Keratinocyte (primary cell): ENCODE measurements at regions not wholly inside any gene's neighbourhood (a gene's known extent, or its start where the extent isn't known, plus 50 kb on each side); places are given as distances from the start of the nearest gene placed in this dataset.

Experiments used
- DNase-seq: peaks from one replicate; pipeline ENCODE4 v3.0.0-alpha.2; 2011; ENCODE audit warnings: low read depth, missing footprints, low spot score
- FAIRE-seq: peaks from 2 replicates; lab custom pipeline; 2011; peaks lifted over from hg19 to GRCh38; lab: Jason Lieb, UNC
- H2AFZ ChIP-seq: 2 replicates; pipeline ENCODE4 v1.6.0; 2012; ENCODE audit warnings: low read length, control low read depth, inconsistent platforms; ENCODE audit not compliant: control insufficient read depth
- H3K27ac ChIP-seq: 2 replicates; pipeline ENCODE4 v1.5.1; 2011; ENCODE audit warnings: low read length; ENCODE audit not compliant: control insufficient read depth, insufficient read depth
- H3K27me3 ChIP-seq: 3 replicates; pipeline ENCODE4 v1.6.0; 2011; ENCODE audit warnings: low read length; ENCODE audit not compliant: control insufficient read depth, insufficient read depth; ENCODE audit errors: extremely low read depth
- H3K36me3 ChIP-seq, 2 experiments: 2 replicates in 1 of 2; 3 replicates in 1 of 2; pipeline ENCODE4 v1.5.1; 2011; ENCODE audit warnings: low read length in 2 of 2, mild to moderate bottlenecking in 1 of 2; ENCODE audit not compliant: control insufficient read depth in 2 of 2, insufficient read depth in 2 of 2; ENCODE audit errors: extremely low read depth in 1 of 2
- H3K4me1 ChIP-seq: 3 replicates; pipeline ENCODE4 v1.5.1; 2011; ENCODE audit warnings: low read length; ENCODE audit not compliant: control insufficient read depth, insufficient read depth; ENCODE audit errors: extremely low read depth
- H3K4me2 ChIP-seq: 3 replicates; pipeline ENCODE4 v1.6.0; 2011; ENCODE audit warnings: low read depth, low read length; ENCODE audit not compliant: control insufficient read depth, insufficient read depth; ENCODE audit errors: extremely low read depth
- H3K4me3 ChIP-seq, 3 experiments: fragments of 200-600 bp in 1 of 3; sonication (generic) in 1 of 3; 2 replicates in 2 of 3; 3 replicates in 1 of 3; pipeline ENCODE4 v1.5.1; 2011 to 2016; ENCODE audit warnings: low read length in 3 of 3, mild to moderate bottlenecking in 3 of 3, control low read depth in 2 of 3, inconsistent platforms in 1 of 3, low read depth in 1 of 3, mixed read lengths in 1 of 3, mixed run types in 1 of 3, moderate library complexity in 1 of 3; ENCODE audit not compliant: control insufficient read depth in 2 of 3, insufficient read depth in 2 of 3; ENCODE audit errors: extremely low read depth in 1 of 3
- H3K79me2 ChIP-seq: 2 replicates; pipeline ENCODE4 v1.6.0; 2012; ENCODE audit warnings: low read length; ENCODE audit not compliant: control insufficient read depth, insufficient read depth
- H3K9ac ChIP-seq: 3 replicates; pipeline ENCODE4 v1.6.0; 2011; ENCODE audit warnings: low read length; ENCODE audit not compliant: control insufficient read depth, insufficient read depth; ENCODE audit errors: extremely low read depth
- H3K9me1 ChIP-seq: 3 replicates; pipeline ENCODE4 v1.6.0; 2011; ENCODE audit warnings: low read length; ENCODE audit not compliant: control insufficient read depth, insufficient read depth; ENCODE audit errors: extremely low read depth
- H3K9me3 ChIP-seq: 2 replicates; pipeline ENCODE4 v1.5.1; 2012; ENCODE audit warnings: low read depth, low read length; ENCODE audit not compliant: control insufficient read depth
- H4K20me1 ChIP-seq: 3 replicates; pipeline ENCODE4 v1.6.0; 2011; ENCODE audit warnings: low read length; ENCODE audit not compliant: control insufficient read depth, insufficient read depth; ENCODE audit errors: extremely low read depth
- CTCF ChIP-seq, 3 experiments: IDR thresholded peaks in 1 of 3; conservative IDR thresholded peaks in 1 of 3; optimal IDR thresholded peaks in 1 of 3; 2 replicates in 2 of 3; 3 replicates in 1 of 3; pipeline versions ENCODE3 to v1.5.1; 2011; ENCODE audit warnings: low read length in 3 of 3, mild to moderate bottlenecking in 3 of 3, moderate library complexity in 2 of 3, control low read depth in 1 of 3, inconsistent platforms in 1 of 3; ENCODE audit not compliant: insufficient read depth in 2 of 3; ENCODE audit errors: extremely low read depth in 1 of 3
- EZH2 ChIP-seq: IDR thresholded peaks from one replicate; pipeline ENCODE4 v1.6.1; 2012; ENCODE audit warnings: inconsistent platforms, mild to moderate bottlenecking, low read length, moderate library complexity
- dilution Hi-C: fragments of 300-500 bp; cut with MboI; formaldehyde crosslinking; loops from one replicate; pipeline ENCODE4 v1.7.0; 2020; ENCODE audit warnings: low sequenced_read_pairs; ENCODE audit not compliant: extremely low pct_ligation_motif_present

GRCh38 chr2:220586980-220587530, 959.6 kb downstream of the SLC4A3 start:
- Histone ChIP-seq H3K4me3 (no peak overlapping the region), H3K27me3 (no peaks in the 10 kb centered on the region), H2AFZ (no peak overlapping the region), H3K4me1 (no peaks in the 10 kb centered on the region), H3K27ac (no peak overlapping the region), H3K79me2 (no peaks in the 10 kb centered on the region), H4K20me1 (no peaks in the 10 kb centered on the region), H3K9ac (no peak overlapping the region), H3K9me3 (no peaks in the 10 kb centered on the region), H3K36me3 (no peaks in the 10 kb centered on the region), H3K4me2 (no peak overlapping the region), H3K9me1 (no peaks in the 10 kb centered on the region)
- no peak for FAIRE-seq
- no peak for TF ChIP-seq CTCF (optimal IDR thresholded peaks at IDR 0.05 in 1 of 3, IDR thresholded peaks at IDR 0.05 in 1 of 3, conservative IDR thresholded peaks at IDR 0.05 in 1 of 3; ENCODE audit: extremely low read depth in 1 of 3, insufficient read depth in 2 of 3, low read length in 3 of 3)
- no peak for DNase-seq
- dilution Hi-C loops = no loop called here

DNA sequence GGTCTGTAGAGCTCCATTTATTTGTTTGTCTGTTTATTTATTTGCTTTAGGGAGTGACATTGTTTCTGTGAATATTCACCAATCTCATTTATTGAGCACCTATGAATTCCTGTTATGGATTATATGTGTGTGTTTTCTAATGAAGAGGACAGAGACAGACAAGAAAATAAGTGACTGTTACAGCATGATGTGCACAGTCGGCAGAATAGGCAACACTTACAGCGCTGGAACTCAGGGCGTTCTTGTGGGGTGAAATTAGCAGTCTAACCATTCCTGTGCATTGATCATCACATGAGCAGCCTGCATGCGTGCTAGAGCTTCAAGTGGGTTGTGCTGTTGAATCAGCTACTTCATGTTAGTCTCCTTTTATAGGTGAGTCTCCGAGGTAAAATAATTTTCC, 960.7 kb downstream of the SLC4A3 start:
- no peaks in the 10 kb centered on the region for H4K20me1 ChIP-seq
- dilution Hi-C loops = no loop called here

More for the DNA sequence above, 960.7 kb downstream of the SLC4A3 start:
- H3K4me2 ChIP-seq = no peak overlapping the region
- H3K9me1 ChIP-seq = no peaks in the 10 kb centered on the region
- H3K79me2 ChIP-seq = no peaks in the 10 kb centered on the region
- H3K27ac ChIP-seq = no peak overlapping the region
- H3K36me3 ChIP-seq = no peaks in the 10 kb centered on the region
- H3K27me3 ChIP-seq = no peaks in the 10 kb centered on the region
- DNase-seq = no peak
- H3K4me3 ChIP-seq = no peak overlapping the region
- no peak overlapping the region for H3K9ac ChIP-seq
- H2AFZ ChIP-seq = no peak overlapping the region
- H3K4me1 ChIP-seq = no peaks in the 10 kb centered on the region
- no peak for FAIRE-seq
- TF ChIP-seq EZH2 (no peak), CTCF (optimal IDR thresholded peaks at IDR 0.05 in 1 of 3, IDR thresholded peaks at IDR 0.05 in 1 of 3, conservative IDR thresholded peaks at IDR 0.05 in 1 of 3; ENCODE audit: extremely low read depth in 1 of 3, insufficient read depth in 2 of 3, low read length in 3 of 3) (no peak)
- H3K9me3 ChIP-seq = no peaks in the 10 kb centered on the region
